HG03045 (cell line): ENCODE measurements at regions not wholly inside any gene's neighbourhood (a gene's known extent, or its start where the extent isn't known, plus 50 kb on each side); places are given as distances from the start of the nearest gene placed in this dataset.
"Not testable (repeated sequence)": the region's sequence is repeated elsewhere in the genome, so short reads cannot be mapped to it uniquely, and the experiment has no call there.

Experiments used
- ATAC-seq: cut with Tn5 transposase; IDR thresholded peaks from one replicate; pipeline ENCODE4 v1.9.1; 2021; ENCODE audit warnings: mild to moderate bottlenecking, moderate library complexity; ENCODE audit not compliant: unreplicated experiment

GRCh38 chr1:105467549-105467948, 1588.9 kb upstream of the PRMT6 start:
- no peak for ATAC-seq

DNA sequence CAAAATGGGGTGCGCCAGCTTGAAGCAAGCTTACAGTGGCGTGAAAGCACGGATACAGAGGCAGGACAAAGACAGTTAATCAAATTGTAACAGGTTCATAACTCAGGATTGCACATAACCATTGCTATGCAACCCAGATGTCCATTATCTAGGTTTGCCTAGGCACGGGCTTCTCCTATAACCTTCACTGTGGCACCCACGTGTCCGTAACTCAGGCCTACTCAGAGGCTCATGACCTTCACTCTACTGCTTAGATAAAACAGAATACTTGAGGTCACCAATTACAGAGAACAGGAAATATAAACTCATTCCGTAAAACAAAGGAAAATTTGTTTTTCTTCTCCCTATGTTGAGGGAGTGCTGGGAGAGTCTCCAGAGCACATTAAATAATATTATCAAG, 1585.9 kb upstream of the PRMT6 start:
- ATAC-seq = not testable (repeated sequence)

DNA sequence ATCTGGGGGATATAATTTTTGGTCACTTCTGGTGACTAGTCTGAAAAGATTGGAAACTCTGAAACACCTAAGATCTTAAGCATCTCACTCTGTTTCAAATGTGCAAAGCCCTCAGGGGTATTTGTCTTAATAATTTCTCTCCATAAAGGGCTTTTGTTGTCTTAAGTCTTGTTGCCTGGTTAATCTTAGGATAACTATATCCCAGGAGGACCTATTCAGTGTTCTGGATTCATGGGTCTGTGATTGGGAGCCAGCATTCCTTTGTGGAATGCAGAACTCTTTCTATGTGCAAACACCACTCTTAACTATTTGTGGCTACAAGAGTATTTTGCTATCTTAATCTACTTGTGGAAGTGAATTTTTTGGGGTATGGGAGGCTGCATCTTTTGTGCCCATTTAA, 1573.0 kb upstream of the PRMT6 start:
- no peak for ATAC-seq

DNA sequence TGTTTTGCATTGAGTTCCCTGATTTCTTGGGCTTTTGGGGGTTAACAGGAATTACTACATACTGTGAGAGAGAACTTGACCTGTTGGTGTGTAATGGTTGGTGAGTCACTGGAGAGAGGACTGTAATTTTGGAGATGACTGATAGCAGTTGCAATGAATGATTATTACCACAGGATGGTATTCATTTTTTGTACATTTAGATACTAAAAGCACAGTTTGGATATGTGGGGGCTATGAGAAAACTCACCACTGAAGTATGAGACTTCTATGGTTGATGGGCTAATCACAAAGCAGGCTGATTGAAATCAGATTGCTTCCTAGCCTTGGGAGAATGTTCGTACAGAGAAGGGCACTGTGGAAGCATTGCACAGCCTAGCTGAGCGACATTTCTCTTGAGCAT, 1571.3 kb upstream of the PRMT6 start:
- no peak for ATAC-seq

GRCh38 chr1:105492921-105493320, 1563.6 kb upstream of the PRMT6 start:
- ATAC-seq = no peak

- ATAC-seq = no peak
Observed at GRCh38 chr1:105516068-105516467, 1540.4 kb upstream of the PRMT6 start.

DNA sequence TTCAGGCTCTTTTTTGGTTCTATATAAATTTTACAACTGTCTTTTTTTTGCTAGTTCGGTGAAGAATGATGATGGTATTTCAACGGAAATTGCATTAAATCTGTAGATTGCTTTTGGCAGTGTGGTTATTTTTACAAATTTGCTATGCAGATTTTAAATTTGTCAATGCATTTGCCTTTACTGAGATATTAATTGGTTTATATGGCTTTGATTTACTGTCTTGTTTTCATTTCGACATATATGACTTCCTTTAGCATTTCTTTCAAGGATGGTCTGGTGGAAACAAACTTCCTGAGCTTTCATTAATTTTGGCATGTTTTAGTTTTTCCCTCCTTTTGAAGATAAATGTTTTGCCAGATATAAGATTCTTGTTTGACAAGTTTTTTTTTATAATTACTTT, 1522.5 kb upstream of the PRMT6 start:
- ATAC-seq = no peak

DNA sequence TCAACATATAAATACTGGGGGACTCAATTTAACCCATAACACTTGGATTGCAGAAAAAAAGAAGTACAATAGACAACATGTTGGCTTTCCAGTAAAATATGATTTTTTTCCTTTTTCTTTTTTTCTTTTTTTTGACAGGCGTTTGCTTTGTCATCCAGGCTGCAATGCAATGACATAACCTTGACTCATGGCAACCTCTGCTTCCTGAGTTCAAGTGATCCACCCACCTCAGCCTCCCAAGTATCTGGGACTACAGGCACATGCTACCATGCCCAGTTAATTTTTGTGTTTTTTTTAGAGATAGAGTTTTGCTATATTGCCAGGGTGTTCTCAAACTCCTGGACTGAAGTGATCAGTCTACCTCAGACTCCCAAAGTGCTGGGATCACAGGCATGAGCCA, 1512.0 kb upstream of the PRMT6 start:
- ATAC-seq = no peak

DNA sequence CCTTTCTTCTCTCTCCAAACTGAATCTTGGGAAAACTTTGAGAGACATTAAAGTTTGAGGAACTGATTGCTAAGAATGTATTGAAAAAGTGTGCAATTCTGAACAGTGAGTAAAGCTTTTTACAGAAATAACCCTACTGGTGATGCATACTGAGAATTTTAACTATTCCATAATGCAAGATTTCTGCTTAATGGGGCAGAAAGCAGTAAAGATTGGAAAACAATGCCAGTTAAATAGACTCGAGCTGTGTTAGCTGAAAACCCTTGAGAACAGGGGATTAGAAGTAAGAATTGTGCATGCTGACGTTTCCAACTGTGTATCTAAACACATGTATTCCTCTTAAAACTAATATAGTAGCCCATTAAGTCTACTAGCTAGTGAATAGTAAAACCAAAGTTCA, 1500.2 kb upstream of the PRMT6 start:
- no peak for ATAC-seq

DNA sequence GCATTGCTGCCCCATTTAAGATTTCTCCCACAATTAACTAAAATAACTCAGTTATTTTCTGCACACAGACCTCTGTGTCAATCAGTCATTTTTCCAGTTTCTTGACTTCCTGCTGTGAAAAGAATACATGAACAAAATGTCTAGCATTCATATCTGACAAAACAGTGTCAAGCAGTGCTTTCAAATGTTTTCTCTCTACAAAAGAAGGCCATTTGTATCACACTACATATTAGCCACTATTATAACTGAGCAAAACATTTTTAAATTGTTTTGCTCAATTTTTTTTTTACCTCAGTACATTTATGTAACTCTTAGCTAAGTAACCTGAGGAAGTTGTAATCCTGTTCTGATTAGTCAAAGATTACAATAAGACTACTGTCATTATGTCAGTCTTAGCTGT, 1498.5 kb upstream of the PRMT6 start:
- no peak for ATAC-seq

DNA sequence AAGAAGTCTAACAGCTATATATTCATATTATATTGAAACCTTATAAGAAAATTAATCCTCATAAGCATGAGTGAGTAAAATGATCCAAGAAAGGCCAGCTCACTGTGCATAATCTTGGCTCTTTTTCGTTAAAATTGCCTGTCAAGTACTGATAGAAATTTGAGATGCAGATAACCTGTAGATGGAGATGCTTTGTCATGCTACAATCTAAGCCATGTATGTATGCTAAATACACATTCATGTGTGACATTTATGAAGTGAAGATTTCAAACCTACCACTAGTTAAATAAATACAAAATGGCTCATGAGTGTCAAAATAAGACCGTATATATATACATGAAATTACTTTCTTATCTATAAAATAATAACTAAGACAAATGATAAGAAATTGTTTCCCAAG, 1491.5 kb upstream of the PRMT6 start:
- ATAC-seq = no peak

- no peak for ATAC-seq
Observed at GRCh38 chr1:105585791-105586190, 1470.7 kb upstream of the PRMT6 start.

DNA sequence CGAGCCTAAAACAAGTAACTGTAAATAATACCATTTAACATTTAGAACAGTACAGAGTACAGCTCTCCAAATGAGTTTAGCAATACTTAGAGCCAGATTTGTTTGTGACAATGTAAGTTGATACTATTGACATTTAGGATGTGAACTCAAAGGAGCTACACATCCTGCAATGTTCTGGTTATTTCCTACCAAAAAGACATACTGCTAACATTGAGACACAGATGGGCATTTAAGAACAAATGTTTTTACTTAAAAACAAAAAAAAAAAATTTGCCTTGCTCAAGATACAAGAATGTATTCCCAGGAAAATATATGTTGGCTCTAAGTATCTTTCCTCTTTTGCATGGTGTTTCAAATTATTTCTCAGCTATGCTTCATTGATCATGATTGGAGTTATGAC, 1464.8 kb upstream of the PRMT6 start:
- no peak for ATAC-seq

DNA sequence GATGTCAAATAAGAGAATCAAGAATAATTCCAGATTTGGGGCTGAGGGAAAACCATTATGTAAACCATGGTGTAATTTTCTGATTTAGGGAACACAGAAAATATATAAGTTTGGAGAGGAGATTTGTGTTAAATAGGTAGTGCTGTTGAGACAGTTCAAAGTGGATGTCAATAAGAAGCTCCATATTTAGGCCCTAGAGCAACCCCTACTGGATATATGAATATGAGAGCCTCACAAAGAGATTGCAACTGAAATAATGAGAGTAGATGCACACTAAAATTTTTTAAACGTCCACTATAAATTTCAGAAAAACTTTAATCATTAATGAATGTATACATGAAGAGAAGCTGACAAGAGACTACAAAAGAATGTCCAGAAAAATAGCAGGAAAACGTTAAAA, 1447.8 kb upstream of the PRMT6 start:
- ATAC-seq = no peak

DNA sequence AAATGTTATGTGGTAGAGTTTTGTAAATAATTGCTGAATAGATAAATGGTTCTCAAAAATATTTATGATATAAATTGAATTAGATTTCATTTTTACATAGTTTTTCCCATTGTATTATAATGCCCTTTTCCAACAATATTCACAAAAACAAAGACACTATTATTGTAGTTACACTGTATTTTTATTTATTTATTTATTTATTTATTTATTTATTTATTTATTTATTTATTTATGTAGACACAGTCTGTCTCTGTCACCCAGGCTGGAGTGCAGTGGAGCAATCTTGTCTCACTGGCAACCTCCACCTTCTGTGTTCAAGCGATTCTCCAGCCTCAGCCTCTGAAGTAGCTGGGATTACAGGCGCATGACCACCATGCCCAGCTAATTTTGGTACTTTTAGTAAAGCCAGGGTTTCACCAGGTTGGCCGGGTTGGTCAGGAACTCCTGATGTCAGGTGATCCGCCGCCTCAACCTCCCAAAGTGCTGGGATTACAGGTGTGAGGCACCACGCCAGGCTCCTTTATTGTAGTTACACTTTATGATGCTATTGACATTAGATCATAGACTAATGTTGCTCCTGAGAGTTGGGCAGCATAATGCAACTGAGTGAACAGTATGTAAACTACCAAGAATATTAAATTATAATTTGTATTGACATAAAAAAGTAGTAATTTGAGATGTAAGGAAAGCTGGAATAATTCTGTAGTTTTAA, 1430.0 kb upstream of the PRMT6 start:
- ATAC-seq = no peak

GRCh38 chr1:105631153-105631744, 1425.2 kb upstream of the PRMT6 start:
- not testable (repeated sequence) for ATAC-seq

- no peak for ATAC-seq
Observed at GRCh38 chr1:105632342-105633196, 1423.9 kb upstream of the PRMT6 start.

GRCh38 chr1:105636052-105636451, 1420.4 kb upstream of the PRMT6 start:
- no peak for ATAC-seq

GRCh38 chr1:105641407-105641806, 1415.1 kb upstream of the PRMT6 start:
- no peak for ATAC-seq

DNA sequence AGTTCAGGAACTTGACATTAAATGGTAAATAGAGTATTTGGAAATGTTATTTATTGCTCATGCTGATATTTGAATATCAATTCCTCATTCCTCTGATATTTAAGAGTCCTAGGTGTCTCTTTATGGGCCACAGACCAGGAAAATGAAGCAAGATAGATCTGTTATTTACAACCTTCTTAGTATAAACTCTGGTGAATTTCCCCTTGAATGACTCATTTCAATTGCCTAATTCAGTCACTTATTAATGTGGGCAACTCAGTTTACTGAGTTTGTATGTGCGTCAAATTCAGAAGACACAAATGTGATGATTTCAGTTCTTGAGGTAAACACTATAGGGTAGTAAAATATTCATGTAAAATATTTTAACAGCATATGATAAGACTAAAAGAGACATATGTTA, 1404.4 kb upstream of the PRMT6 start:
- no peak for ATAC-seq

DNA sequence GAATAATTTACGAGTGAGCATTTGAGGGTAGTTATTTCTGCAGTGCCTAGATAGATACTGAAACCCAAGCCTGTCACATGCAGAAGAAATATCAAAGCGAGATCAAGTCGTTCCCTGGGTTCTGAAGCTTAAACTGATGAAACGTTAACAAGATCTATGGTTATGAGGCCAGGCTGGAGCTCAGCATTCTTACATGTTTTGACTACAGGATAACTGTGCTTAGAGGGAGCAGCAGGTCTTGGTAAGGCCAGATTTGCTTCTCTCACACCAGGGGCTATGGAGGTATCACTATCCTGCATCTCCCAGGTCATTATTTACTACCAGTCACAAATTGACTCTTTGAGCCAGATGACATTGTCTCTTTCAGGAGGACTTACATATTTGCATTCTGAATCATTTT, 1401.4 kb upstream of the PRMT6 start:
- ATAC-seq = no peak

DNA sequence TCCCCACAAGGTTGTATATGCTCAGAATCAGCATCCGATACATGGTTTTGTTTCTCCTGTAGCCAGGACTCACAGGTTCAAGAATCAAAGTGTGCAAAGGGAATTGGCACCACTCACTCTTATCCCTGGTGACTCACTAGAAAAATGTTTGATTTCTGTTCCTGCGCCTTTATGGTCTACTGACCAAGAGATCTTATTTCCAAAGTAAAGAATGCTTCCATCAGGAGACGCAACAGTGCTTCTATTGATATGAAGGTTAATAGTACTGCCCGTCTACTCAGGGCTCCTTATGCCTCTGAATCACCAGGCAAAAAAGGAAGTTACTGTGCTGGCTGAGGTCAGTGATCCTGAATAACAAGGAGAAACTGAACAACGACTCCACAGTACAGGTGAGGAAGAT, 1392.0 kb upstream of the PRMT6 start:
- ATAC-seq = no peak
